Panc1 (cell line): ENCODE measurements at regions not wholly inside any gene's neighbourhood (a gene's known extent, or its start where the extent isn't known, plus 50 kb on each side); places are given as distances from the start of the nearest gene placed in this dataset.
A peak's percentile ranks its signal among the peaks of the same experiment; 100 is the strongest.

ENCODE experiments used
- ATAC-seq: fragments of 200-7000 bp; cut with Tn5 transposase; 2 replicates; pipeline ENCODE4 v1.9.1; 2020; ENCODE audit warnings: mild to moderate bottlenecking, moderate library complexity
- BruUV-seq: library from RNA; stranded (reverse); fragments of 400-500 nt; replicated peaks from 2 replicates; lab custom pipeline; 2021; lab: Mats Ljungman, UMichigan
- CTCF ChIA-PET: fragments of 300-600 bp; sonication (Branson Sonifier 250); formaldehyde crosslinking; loops from one replicate; lab custom pipeline; 2022; ENCODE audit warnings: antibody characterized with exemption; lab: Charles Lee
- POLR2A ChIA-PET: fragments of 300-600 bp; sonication (Branson Sonifier 250); formaldehyde crosslinking; loops from one replicate; lab custom pipeline; 2022; ENCODE audit warnings: antibody characterized with exemption; lab: Charles Lee
- DNase-seq: peaks from one replicate; pipeline ENCODE4 v3.0.0-alpha.2; 2010; ENCODE audit warnings: low read depth, low spot score
- H3K27ac ChIP-seq: 2 replicates; pipeline ENCODE4 v1.5.1; 2011; ENCODE audit warnings: mild to moderate bottlenecking, low read length, inconsistent platforms
- H3K27me3 ChIP-seq: fragments of 200-500 bp; sonication (Bioruptor generic); 2 replicates; pipeline ENCODE4 v1.6.0; 2014; ENCODE audit warnings: low read length, inconsistent platforms; ENCODE audit not compliant: control insufficient read depth, insufficient read depth
- H3K36me3 ChIP-seq: fragments of 200-500 bp; sonication (Bioruptor generic); 2 replicates; pipeline ENCODE4 v1.5.1; 2014; ENCODE audit warnings: inconsistent platforms, mild to moderate bottlenecking, low read length, moderate library complexity; ENCODE audit not compliant: control insufficient read depth, insufficient read depth
- H3K4me1 ChIP-seq: 2 replicates; pipeline ENCODE4 v1.5.1; 2011; ENCODE audit warnings: inconsistent platforms, mild to moderate bottlenecking, low read length, moderate library complexity; ENCODE audit not compliant: control insufficient read depth, insufficient read depth
- H3K4me3 ChIP-seq, 2 experiments: 2 replicates each; pipeline ENCODE4 v1.5.1; 2011 to 2012; ENCODE audit warnings: low read depth in 2 of 2, low read length in 2 of 2, mild to moderate bottlenecking in 2 of 2, inconsistent platforms in 1 of 2, moderate library complexity in 1 of 2
- H3K9me3 ChIP-seq: fragments of 200-500 bp; sonication (Bioruptor generic); 2 replicates; pipeline ENCODE4 v1.5.1; 2014; ENCODE audit warnings: low read depth, mild to moderate bottlenecking, inconsistent platforms, low read length, moderate library complexity; ENCODE audit not compliant: control insufficient read depth, insufficient read depth
- POLR2AphosphoS5 ChIP-seq: IDR thresholded peaks from 2 replicates; pipeline ENCODE4 v1.6.1; 2012; ENCODE audit warnings: mild to moderate bottlenecking, low read depth, low read length, moderate library complexity
- SIN3A ChIP-seq: IDR thresholded peaks from 2 replicates; pipeline ENCODE4 v1.6.1; 2012; ENCODE audit warnings: low read depth, mild to moderate bottlenecking, low read length, moderate library complexity, borderline replicate concordance; ENCODE audit not compliant: insufficient read depth
- TCF7L2 ChIP-seq: IDR thresholded peaks from 2 replicates; pipeline ENCODE4 v1.6.1; 2011; ENCODE audit warnings: mild to moderate bottlenecking, low read depth, low read length, inconsistent platforms
- in situ Hi-C: cut with HindIII; loops from 2 replicates; pipeline ENCODE4 v1.10.0; 2016; ENCODE audit warnings: low sequenced_read_pairs, low pct_unique_long_range_greater_than_20kb
- intact Hi-C: fragments of 100-400 bp; cut with micrococcal nuclease; formaldehyde crosslinking; loops from one replicate; pipeline ENCODE4 v1.10.0; 2022; ENCODE audit not compliant: unreplicated experiment
- TF ChIP-seq, protein P1 (sequence below), 2 experiments: IDR thresholded peaks; 2 replicates each; pipeline ENCODE4 v1.6.1; 2011 to 2012; ENCODE audit warnings: low read depth in 2 of 2, control low read depth in 1 of 2, low read length in 1 of 2, mild to moderate bottlenecking in 1 of 2, moderate library complexity in 1 of 2; ENCODE audit not compliant: insufficient read depth in 1 of 2
- TF ChIP-seq, protein P2 (sequence below): fragments of 450-650 bp; IDR thresholded peaks from 2 replicates; pipeline ENCODE4 v1.5.1; 2017; ENCODE audit warnings: mild to moderate bottlenecking

GRCh38 chr17:34797720-34798119 lies 163.5 kb downstream of the CCT6B start:
- Histone ChIP-seq H3K4me3 (no peak overlapping the region), H3K9me3 (no peaks in the 10 kb centered on the region), H3K27ac (no peak overlapping the region), H3K4me1 (no peaks in the 10 kb centered on the region), H3K27me3 (peaks cover 12% of the 10 kb centered on the region; the same call in 1 of the 2 replicates), H3K36me3 (no peaks in the 10 kb centered on the region)
- in situ Hi-C loops: no loop called here
- CTCF ChIA-PET: no interaction called here
- DNase-seq (no peak), ATAC-seq (peak; percentile 70)
- no peak for TF ChIP-seq SIN3A
- TF ChIP-seq, protein P1, sequence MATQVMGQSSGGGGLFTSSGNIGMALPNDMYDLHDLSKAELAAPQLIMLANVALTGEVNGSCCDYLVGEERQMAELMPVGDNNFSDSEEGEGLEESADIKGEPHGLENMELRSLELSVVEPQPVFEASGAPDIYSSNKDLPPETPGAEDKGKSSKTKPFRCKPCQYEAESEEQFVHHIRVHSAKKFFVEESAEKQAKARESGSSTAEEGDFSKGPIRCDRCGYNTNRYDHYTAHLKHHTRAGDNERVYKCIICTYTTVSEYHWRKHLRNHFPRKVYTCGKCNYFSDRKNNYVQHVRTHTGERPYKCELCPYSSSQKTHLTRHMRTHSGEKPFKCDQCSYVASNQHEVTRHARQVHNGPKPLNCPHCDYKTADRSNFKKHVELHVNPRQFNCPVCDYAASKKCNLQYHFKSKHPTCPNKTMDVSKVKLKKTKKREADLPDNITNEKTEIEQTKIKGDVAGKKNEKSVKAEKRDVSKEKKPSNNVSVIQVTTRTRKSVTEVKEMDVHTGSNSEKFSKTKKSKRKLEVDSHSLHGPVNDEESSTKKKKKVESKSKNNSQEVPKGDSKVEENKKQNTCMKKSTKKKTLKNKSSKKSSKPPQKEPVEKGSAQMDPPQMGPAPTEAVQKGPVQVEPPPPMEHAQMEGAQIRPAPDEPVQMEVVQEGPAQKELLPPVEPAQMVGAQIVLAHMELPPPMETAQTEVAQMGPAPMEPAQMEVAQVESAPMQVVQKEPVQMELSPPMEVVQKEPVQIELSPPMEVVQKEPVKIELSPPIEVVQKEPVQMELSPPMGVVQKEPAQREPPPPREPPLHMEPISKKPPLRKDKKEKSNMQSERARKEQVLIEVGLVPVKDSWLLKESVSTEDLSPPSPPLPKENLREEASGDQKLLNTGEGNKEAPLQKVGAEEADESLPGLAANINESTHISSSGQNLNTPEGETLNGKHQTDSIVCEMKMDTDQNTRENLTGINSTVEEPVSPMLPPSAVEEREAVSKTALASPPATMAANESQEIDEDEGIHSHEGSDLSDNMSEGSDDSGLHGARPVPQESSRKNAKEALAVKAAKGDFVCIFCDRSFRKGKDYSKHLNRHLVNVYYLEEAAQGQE (IDR thresholded peaks at IDR 0.05; ENCODE audit: insufficient read depth in 1 of 2, low read depth in 2 of 2, low read length in 1 of 2): peak; percentile 94 to 96
- no peak for TF ChIP-seq POLR2AphosphoS5
- no TSS peak for BruUV-seq
- intact Hi-C loops: no loop called here
- POLR2A ChIA-PET: no interaction called here

DNA sequence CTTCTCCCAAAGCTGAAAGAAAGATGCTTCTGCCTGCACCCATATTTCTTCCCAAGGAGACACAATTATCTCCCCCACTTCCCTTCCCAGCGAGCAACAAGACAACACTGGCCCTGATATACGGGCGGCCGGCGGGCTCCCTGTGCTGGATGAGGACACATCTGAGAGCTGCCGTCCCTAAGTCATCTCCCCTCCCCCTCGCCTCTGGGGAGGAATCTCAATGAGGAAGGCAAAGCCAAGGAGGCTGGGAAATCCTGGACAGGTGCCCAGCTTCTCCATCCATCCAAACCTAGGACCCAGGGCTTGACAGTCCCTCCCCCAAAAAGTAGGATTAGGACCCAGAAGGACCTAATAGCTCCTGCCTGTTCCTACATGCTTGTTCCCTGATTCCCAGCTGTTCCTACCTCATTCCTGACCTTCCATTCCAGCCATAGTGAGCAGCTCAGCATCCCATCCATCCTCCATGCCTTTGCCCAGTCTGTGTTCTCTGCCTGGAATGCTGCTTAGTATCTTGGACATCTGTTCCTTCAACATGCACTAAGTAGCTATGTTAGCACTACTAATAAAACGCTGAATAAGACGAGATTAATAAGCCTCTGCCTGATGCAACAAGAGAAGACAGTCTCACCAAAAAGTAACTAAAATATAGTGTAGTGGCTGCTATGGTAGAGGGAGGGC lies 167.9 kb downstream of the CCT6B start:
- ATAC-seq: no peak
- no peak for TF ChIP-seq SIN3A
- TF ChIP-seq, protein P2, sequence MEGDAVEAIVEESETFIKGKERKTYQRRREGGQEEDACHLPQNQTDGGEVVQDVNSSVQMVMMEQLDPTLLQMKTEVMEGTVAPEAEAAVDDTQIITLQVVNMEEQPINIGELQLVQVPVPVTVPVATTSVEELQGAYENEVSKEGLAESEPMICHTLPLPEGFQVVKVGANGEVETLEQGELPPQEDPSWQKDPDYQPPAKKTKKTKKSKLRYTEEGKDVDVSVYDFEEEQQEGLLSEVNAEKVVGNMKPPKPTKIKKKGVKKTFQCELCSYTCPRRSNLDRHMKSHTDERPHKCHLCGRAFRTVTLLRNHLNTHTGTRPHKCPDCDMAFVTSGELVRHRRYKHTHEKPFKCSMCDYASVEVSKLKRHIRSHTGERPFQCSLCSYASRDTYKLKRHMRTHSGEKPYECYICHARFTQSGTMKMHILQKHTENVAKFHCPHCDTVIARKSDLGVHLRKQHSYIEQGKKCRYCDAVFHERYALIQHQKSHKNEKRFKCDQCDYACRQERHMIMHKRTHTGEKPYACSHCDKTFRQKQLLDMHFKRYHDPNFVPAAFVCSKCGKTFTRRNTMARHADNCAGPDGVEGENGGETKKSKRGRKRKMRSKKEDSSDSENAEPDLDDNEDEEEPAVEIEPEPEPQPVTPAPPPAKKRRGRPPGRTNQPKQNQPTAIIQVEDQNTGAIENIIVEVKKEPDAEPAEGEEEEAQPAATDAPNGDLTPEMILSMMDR: no peak
- no peak for DNase-seq
- intact Hi-C loops: no loop called here
- H3K4me1 ChIP-seq: no peaks in the 10 kb centered on the region
- no TSS peak for BruUV-seq
- in situ Hi-C loops: no loop called here
- peaks cover 7% of the 10 kb centered on the region; the same call in 1 of the 2 replicates for H3K27me3 ChIP-seq
- H3K9me3 ChIP-seq: no peaks in the 10 kb centered on the region
- no peak overlapping the region for H3K27ac ChIP-seq
- no peaks in the 10 kb centered on the region for H3K36me3 ChIP-seq
- POLR2A ChIA-PET: interaction anchor here (0.6 kb wide), 1 partner anchor 72 kb away, joined by 3 read pairs; no protein-coding TSS in a partner anchor
- no peak overlapping the region for H3K4me3 ChIP-seq
- CTCF ChIA-PET: no interaction called here

- H3K36me3 ChIP-seq: no peaks in the 10 kb centered on the region
- no peak overlapping the region for H3K4me3 ChIP-seq
- ChIA-PET CTCF (no interaction called here), POLR2A (no interaction called here)
- in situ Hi-C loops: no loop called here
- H3K9me3 ChIP-seq: no peaks in the 10 kb centered on the region
- intact Hi-C loops: no loop called here
- 0 out of 2 replicates have a peak, but pooled peaks cover under 1% of the 10 kb centered on the region for H3K27me3 ChIP-seq
- H3K4me1 ChIP-seq: no peaks in the 10 kb centered on the region
- BruUV-seq: no TSS peak
- H3K27ac ChIP-seq: no peak overlapping the region
- DNase-seq (no peak), ATAC-seq (no peak)
- TF ChIP-seq, protein P2: no peak
- TF ChIP-seq, protein P1 (IDR thresholded peaks at IDR 0.05; ENCODE audit: insufficient read depth in 1 of 2, low read depth in 2 of 2, low read length in 1 of 2): no peak
- no peak for TF ChIP-seq POLR2AphosphoS5
- no peak for TF ChIP-seq SIN3A
- TF ChIP-seq TCF7L2: no peak
Observed at GRCh38 chr17:34788696-34789095, 172.6 kb downstream of the CCT6B start.
